ENCODE measurements at regions not wholly inside any gene's neighbourhood (a gene's known extent, or its start where the extent isn't known, plus 50 kb on each side); places are given as distances from the start of the nearest gene placed in this dataset.
"Not testable (repeated sequence)": the region's sequence is repeated elsewhere in the genome, so short reads cannot be mapped to it uniquely, and the experiment has no call there.

GRCh38 chr18:34280000-34280399 lies 55.3 kb upstream of the NOL4 start:
- DNase-seq: no peak

- peak in 1 of 2 experiments; percentile 3 for DNase-seq
These were observed 55.9 kb upstream of the NOL4 start for GRCh38 chr18:34280653-34281052.

- no peak for DNase-seq
These were observed 56.6 kb upstream of the NOL4 start for GRCh38 chr18:34281290-34281689.

GRCh38 chr18:34281722-34282121 lies 57.0 kb upstream of the NOL4 start:
- DNase-seq: no peak

GRCh38 chr18:34283506-34283905 lies 58.8 kb upstream of the NOL4 start:
- no peak for DNase-seq

- DNase-seq: no peak
These were observed 63.1 kb upstream of the NOL4 start for GRCh38 chr18:34287825-34288224.

- no peak for DNase-seq
These were observed 67.9 kb upstream of the NOL4 start for GRCh38 chr18:34292594-34292993.

GRCh38 chr18:34297287-34297686 lies 72.6 kb upstream of the NOL4 start:
- no peak for DNase-seq

GRCh38 chr18:34299828-34300227 lies 75.1 kb upstream of the NOL4 start:
- no peak for DNase-seq

GRCh38 chr18:34311468-34311867 lies 86.8 kb upstream of the NOL4 start:
- no peak for DNase-seq

GRCh38 chr18:34314847-34315246 lies 90.1 kb upstream of the NOL4 start:
- DNase-seq: no peak

- no peak for DNase-seq
These were observed 91.1 kb upstream of the NOL4 start for GRCh38 chr18:34315591-34316352.

GRCh38 chr18:34320267-34320666 lies 95.6 kb upstream of the NOL4 start:
- no peak for DNase-seq

GRCh38 chr18:34321066-34321465 lies 96.4 kb upstream of the NOL4 start:
- DNase-seq: no peak

GRCh38 chr18:34322365-34323289 lies 97.9 kb upstream of the NOL4 start:
- DNase-seq: peak in 1 of 2 experiments; percentile 15

GRCh38 chr18:34329840-34330239 lies 105.1 kb upstream of the NOL4 start:
- DNase-seq: no peak

GRCh38 chr18:34330308-34330707 lies 105.6 kb upstream of the NOL4 start:
- DNase-seq: peak; percentile 8 to 64

- DNase-seq: not testable (repeated sequence)
These were observed 106.2 kb upstream of the NOL4 start for GRCh38 chr18:34330907-34331306.

GRCh38 chr18:34331343-34331742 lies 106.6 kb upstream of the NOL4 start:
- not testable (repeated sequence) for DNase-seq

- peak; percentile 26 to 61 for DNase-seq
These were observed 114.4 kb upstream of the NOL4 start for GRCh38 chr18:34339155-34339554.

GRCh38 chr18:34342960-34343359 lies 118.2 kb upstream of the NOL4 start:
- peak in 1 of 2 experiments; percentile 29 for DNase-seq

- DNase-seq: no peak
These were observed 121.0 kb upstream of the NOL4 start for GRCh38 chr18:34345738-34346137.

GRCh38 chr18:34350778-34351177 lies 126.1 kb upstream of the NOL4 start:
- no peak for DNase-seq

All from NCI-H524 (cell line).